GM18870 (cell line): ENCODE measurements at regions not wholly inside any gene's neighbourhood (a gene's known extent, or its start where the extent isn't known, plus 50 kb on each side); places are given as distances from the start of the nearest gene placed in this dataset.

Source experiments
- ATAC-seq: cut with Tn5 transposase; IDR thresholded peaks from one replicate; pipeline ENCODE4 v1.9.1; 2021; ENCODE audit warnings: moderate library complexity; ENCODE audit not compliant: unreplicated experiment

DNA sequence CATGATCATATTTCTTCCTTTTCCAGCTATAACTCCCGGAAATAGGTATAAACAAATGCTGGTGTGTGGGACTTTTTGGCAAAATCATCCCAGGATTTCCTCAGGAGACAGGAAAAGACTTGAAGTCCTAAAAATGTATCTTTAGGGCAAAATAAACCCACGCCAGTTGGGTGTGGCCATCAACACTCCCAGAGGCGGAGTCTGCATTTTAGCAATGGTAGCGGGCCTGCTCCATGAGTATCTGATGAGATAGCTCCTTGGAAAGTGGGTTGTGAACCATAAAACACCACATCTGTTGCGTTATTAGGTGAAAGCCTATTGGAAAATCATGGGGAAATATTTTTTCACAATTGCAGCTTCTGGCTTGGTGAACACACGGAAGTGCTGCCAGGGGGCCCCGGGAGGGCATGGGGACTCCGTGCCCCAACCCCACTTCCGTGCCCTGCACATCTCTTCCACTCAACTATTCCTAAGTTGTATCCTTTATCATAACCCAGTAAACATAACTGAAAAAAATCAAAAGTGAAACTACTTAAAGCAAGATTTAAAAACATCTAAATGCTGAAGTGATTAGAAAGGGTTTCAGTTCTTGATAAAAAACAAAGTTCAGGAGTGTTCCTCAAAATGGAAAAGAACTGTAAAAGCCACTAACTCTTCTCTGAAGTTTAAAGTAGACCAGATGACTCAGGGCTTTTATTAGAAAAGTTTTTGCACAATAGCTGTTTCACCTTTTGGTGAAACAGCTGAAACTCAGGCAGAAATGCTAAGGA, 111.2 kb downstream of the LRRC70 start:
- ATAC-seq: peak; percentile 58

DNA sequence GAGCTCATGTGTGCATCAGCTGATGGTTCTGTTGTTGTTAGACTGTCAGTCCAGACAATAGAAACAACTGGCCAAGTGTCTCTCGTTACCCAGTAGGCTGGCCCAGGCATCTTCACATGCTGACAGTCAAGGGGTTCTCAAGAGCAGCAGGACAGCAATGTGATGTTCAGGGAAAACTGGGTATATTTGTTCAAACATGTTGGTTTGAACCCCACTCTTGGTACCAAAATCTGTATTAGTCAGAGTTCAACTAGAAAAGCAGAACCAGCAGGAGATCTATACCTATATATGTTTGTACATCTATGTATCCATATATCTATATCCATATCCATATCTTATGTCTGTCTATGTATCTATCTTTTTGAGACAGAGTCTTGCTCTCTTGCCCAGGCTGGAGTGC, 108.1 kb downstream of the LRRC70 start:
- ATAC-seq: no peak

DNA sequence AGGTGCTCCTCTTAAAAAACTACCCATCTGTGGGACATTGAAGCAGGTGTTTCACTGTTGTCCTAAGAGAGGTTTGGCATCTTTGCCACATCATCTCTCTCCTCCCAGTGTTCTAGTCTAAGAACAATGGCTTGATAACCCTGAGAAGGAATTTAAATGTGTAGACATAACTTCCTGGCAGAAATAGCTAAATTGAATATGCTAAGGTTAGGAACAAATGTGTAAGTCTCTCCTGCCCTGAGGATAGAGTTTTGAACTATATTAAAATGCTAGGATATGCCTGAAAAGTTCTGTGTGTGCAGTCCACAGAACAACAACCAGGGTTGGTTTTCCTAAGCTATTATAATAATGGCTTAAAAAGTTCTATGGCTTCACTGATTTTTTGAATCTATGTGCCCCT, 106.6 kb downstream of the LRRC70 start:
- ATAC-seq: no peak

DNA sequence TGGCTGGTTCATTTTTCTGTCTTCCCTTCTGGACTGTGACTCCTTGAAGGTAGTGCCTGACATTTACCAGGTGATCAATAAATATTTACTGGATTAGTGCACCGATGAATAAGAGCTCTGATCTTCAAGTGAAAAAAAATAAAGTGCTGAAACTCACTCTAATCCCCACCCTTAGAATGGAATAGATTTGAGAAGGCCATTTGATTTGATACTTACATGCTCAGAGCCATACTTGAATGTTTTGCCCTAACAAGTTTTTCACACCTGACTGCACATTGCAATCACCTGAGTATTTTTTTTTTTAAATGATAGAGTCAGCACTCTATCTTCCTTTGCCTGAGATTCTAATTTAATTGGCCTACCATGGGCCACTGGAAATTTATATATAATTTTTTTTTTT, 105.7 kb downstream of the LRRC70 start:
- ATAC-seq: no peak

GRCh38 chr5:62682059-62682458, 103.4 kb downstream of the LRRC70 start:
- ATAC-seq: no peak

DNA sequence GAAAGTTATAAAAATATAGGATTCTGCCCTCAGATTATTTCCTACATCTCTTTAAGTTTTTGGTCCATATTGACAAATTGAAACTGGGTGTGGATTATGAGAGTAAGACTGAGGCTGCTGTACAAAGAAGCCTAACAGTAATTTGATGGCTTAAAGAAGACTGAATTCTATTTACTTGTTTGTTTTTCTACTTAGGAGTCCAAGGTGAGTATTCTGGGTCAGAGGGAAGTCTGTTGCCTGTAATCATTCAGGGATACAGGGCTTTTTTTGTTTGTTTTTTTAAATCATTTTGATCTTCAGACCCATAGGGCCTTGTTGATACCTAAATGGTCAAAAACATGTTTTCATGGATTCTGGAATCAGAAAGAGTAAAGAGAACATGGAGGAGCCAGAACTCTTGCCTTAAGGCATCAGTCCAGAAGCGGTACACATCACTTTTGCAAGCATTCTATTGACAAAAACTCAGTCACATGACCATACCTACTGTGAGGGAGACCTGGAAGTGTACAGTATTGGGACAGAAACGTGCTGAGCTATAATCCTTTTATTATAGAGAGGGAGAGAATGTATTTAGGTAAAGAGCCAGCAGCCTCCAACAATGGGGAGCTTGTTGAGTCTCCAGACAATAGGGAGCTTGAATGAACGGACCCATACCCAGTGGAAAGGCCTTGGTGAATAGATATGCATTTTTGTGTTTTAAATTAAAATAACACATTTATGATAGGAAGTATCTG, 102.7 kb downstream of the LRRC70 start:
- ATAC-seq: no peak

DNA sequence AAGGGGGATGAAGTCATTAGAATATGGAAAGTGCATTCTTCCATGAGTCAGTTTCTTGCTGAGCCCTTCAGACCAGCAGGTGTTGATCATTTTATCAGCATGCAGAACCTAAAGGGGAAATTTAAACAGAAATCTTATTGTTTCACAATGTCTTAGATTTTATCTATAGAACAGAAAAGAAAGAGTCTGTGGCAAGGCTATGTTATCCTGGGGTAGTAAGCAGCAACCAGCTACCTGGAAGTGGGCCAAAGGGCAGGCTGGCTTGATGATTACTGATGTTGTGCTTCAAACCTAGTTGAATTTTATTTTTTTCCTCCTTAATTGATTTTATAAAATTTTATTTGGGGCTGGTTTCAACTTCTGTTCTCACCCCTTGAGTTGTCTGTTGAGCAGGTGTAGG, 101.5 kb downstream of the LRRC70 start:
- ATAC-seq: no peak
